K562 (cell line): ENCODE measurements at regions not wholly inside any gene's neighbourhood (a gene's known extent, or its start where the extent isn't known, plus 50 kb on each side); places are given as distances from the start of the nearest gene placed in this dataset.

Experiments
- MTF1 ChIP-seq: fragments of 250-450 bp; sonication (Bioruptor Pico); IDR thresholded peaks from 2 replicates; pipeline ENCODE4 v1.9.0; 2021; ENCODE audit warnings: moderate library complexity, mild to moderate bottlenecking, inconsistent platforms, borderline replicate concordance
- NR4A1 ChIP-seq, 2 experiments: fragments of 250-450 bp in 1 of 2; fragments of 450-650 bp in 1 of 2; sonication (Bioruptor Pico) in 1 of 2; IDR thresholded peaks; 2 replicates each; pipeline versions ENCODE4 v1.4.0 to v1.6.1; 2016 to 2020; ENCODE audit warnings: mild to moderate bottlenecking in 2 of 2, missing compliant biosample characterization in 1 of 2, missing genetic modification characterization in 1 of 2, moderate library complexity in 1 of 2
- RFX5 ChIP-seq: IDR thresholded peaks from 2 replicates; pipeline ENCODE4 v1.6.1; 2011; ENCODE audit warnings: low read depth, mild to moderate bottlenecking, improper control_type of control experiment, low read length
- ZNF316 ChIP-seq: fragments of 450-650 bp; IDR thresholded peaks from 2 replicates; pipeline ENCODE4 v1.6.1; 2016
- ZNF395 ChIP-seq: fragments of 200-800 bp; sonication (Bioruptor generic); IDR thresholded peaks from 2 replicates; pipeline ENCODE4 v1.6.1; 2017; ENCODE audit warnings: missing genetic modification characterization, missing compliant biosample characterization
- TF ChIP-seq, protein P1 (sequence below), 2 experiments: fragments of 450-650 bp in 1 of 2; sonication (generic) in 1 of 2; formaldehyde crosslinking in 1 of 2; IDR thresholded peaks in 1 of 2; conservative IDR thresholded peaks in 1 of 2; 2 replicates each; pipeline versions ENCODE4 v1.6.1 to v1.8.1; 2016 to 2023; ENCODE audit warnings: mild to moderate bottlenecking in 2 of 2, moderate library complexity in 2 of 2, inconsistent platforms in 1 of 2, missing genetic modification reagents in 1 of 2
- TF ChIP-seq, protein P2 (sequence below): fragments of 250-450 bp; sonication (Bioruptor Pico); IDR thresholded peaks from 2 replicates; pipeline ENCODE4 v1.9.0; 2021; ENCODE audit warnings: mild to moderate bottlenecking, inconsistent platforms
- TF ChIP-seq, protein P3 (sequence below): fragments of 450-650 bp; IDR thresholded peaks from 2 replicates; pipeline ENCODE4 v1.6.1; 2016; ENCODE audit warnings: mild to moderate bottlenecking

DNA sequence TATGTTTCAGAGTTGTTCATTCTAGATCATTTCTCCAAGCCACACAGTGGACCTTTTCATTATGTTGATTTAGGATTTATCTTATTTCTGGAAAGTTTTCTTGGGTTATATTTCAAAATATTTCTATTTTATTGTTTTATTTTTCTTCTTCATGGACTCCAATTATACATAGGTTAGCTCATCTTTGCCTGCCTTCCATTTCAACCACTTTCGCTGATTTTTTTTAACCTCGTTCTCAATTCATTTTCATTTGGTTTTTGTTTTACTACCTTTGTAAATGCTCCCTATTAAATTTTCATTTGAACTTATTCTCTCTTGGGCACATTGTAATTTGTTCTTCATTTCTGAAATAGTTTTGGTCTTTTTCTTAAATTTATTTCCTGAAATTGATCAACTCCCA lies 169.0 kb upstream of the PITX1 start (continued):
- TF ChIP-seq, protein P1, sequence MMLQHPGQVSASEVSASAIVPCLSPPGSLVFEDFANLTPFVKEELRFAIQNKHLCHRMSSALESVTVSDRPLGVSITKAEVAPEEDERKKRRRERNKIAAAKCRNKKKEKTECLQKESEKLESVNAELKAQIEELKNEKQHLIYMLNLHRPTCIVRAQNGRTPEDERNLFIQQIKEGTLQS (IDR thresholded peaks at IDR 0.05) = no peak
- TF ChIP-seq, protein P1 (CRISPR knock-in tag; conservative IDR thresholded peaks at IDR 0.05) = no peak
- TF ChIP-seq ZNF395 (no peak), NR4A1 (CRISPR knock-in tag; IDR thresholded peaks at IDR 0.05) (no peak), NR4A1 (tag; IDR thresholded peaks at IDR 0.05) (no peak), ZNF316 (no peak), RFX5 (no peak), MTF1 (CRISPR knock-in tag) (no peak)
- TF ChIP-seq, protein P2, sequence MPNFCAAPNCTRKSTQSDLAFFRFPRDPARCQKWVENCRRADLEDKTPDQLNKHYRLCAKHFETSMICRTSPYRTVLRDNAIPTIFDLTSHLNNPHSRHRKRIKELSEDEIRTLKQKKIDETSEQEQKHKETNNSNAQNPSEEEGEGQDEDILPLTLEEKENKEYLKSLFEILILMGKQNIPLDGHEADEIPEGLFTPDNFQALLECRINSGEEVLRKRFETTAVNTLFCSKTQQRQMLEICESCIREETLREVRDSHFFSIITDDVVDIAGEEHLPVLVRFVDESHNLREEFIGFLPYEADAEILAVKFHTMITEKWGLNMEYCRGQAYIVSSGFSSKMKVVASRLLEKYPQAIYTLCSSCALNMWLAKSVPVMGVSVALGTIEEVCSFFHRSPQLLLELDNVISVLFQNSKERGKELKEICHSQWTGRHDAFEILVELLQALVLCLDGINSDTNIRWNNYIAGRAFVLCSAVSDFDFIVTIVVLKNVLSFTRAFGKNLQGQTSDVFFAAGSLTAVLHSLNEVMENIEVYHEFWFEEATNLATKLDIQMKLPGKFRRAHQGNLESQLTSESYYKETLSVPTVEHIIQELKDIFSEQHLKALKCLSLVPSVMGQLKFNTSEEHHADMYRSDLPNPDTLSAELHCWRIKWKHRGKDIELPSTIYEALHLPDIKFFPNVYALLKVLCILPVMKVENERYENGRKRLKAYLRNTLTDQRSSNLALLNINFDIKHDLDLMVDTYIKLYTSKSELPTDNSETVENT (CRISPR knock-in tag) = no peak
- TF ChIP-seq, protein P3, sequence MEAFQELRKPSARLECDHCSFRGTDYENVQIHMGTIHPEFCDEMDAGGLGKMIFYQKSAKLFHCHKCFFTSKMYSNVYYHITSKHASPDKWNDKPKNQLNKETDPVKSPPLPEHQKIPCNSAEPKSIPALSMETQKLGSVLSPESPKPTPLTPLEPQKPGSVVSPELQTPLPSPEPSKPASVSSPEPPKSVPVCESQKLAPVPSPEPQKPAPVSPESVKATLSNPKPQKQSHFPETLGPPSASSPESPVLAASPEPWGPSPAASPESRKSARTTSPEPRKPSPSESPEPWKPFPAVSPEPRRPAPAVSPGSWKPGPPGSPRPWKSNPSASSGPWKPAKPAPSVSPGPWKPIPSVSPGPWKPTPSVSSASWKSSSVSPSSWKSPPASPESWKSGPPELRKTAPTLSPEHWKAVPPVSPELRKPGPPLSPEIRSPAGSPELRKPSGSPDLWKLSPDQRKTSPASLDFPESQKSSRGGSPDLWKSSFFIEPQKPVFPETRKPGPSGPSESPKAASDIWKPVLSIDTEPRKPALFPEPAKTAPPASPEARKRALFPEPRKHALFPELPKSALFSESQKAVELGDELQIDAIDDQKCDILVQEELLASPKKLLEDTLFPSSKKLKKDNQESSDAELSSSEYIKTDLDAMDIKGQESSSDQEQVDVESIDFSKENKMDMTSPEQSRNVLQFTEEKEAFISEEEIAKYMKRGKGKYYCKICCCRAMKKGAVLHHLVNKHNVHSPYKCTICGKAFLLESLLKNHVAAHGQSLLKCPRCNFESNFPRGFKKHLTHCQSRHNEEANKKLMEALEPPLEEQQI = 0 out of 2 replicates have a peak, but pooled peaks have one; percentile 21
